Endothelial cell of umbilical vein (primary cell): ENCODE measurements at regions not wholly inside any gene's neighbourhood (a gene's known extent, or its start where the extent isn't known, plus 50 kb on each side); places are given as distances from the start of the nearest gene placed in this dataset.

Source experiments
- CTCF ChIP-seq, 2 donors: IDR thresholded peaks; 1 replicate in 1 of 2; 2 replicates in 1 of 2; pipeline ENCODE4 v1.5.1; 2011; ENCODE audit warnings: low read length in 2 of 2, mild to moderate bottlenecking in 2 of 2, moderate library complexity in 2 of 2, control low read depth in 1 of 2, inconsistent platforms in 1 of 2, low read depth in 1 of 2; ENCODE audit not compliant: insufficient read depth in 1 of 2; ENCODE audit errors: extremely low read depth in 1 of 2
- EZH2 ChIP-seq: IDR thresholded peaks from 2 replicates; pipeline ENCODE4 v1.6.1; 2012; ENCODE audit warnings: borderline replicate concordance, low read depth, mild to moderate bottlenecking, moderate library complexity, low read length, inconsistent platforms; ENCODE audit not compliant: severe bottlenecking
- GATA2 ChIP-seq: IDR thresholded peaks from 2 replicates; pipeline ENCODE4 v1.7.0; 2011; ENCODE audit warnings: low read depth, mild to moderate bottlenecking, moderate library complexity, mixed read lengths, low read length; ENCODE audit not compliant: insufficient read length, insufficient read depth
- JUN ChIP-seq: IDR thresholded peaks from 2 replicates; pipeline ENCODE4 v1.6.1; 2011; ENCODE audit warnings: borderline replicate concordance, low read depth; ENCODE audit not compliant: insufficient read length, insufficient read depth
- MAX ChIP-seq: IDR thresholded peaks from 2 replicates; pipeline ENCODE4 v1.6.1; 2011; ENCODE audit not compliant: insufficient read depth, insufficient read length
- MYC ChIP-seq: IDR thresholded peaks from one replicate; pipeline ENCODE4 v1.6.1; 2011; ENCODE audit warnings: mild to moderate bottlenecking, low read depth, low read length
- POLR2A ChIP-seq: IDR thresholded peaks from 2 replicates; pipeline ENCODE4 v1.6.1; 2012; ENCODE audit warnings: low read depth, mild to moderate bottlenecking, control low read depth, low read length
- POLR2AphosphoS5 ChIP-seq: IDR thresholded peaks from 2 replicates; pipeline ENCODE4 v1.6.1; 2012; ENCODE audit warnings: low read depth, mild to moderate bottlenecking, control low read depth, low read length, moderate library complexity; ENCODE audit not compliant: insufficient read depth

GRCh38 chrX:49760290-49760890 is 64.6 kb upstream of the PAGE1 start:
- TF ChIP-seq MYC, result no peak
- TF ChIP-seq JUN, result no peak
- TF ChIP-seq CTCF (IDR thresholded peaks at IDR 0.05; ENCODE audit: extremely low read depth in 1 of 2, insufficient read depth in 1 of 2, low read depth in 1 of 2, low read length in 2 of 2), result no peak
- TF ChIP-seq POLR2A, result no peak
- no peak for TF ChIP-seq EZH2
- TF ChIP-seq GATA2, result no peak
- TF ChIP-seq MAX, result no peak
- TF ChIP-seq POLR2AphosphoS5, result no peak
